IPS-18a (cell line): ENCODE measurements at regions not wholly inside any gene's neighbourhood (a gene's known extent, or its start where the extent isn't known, plus 50 kb on each side); places are given as distances from the start of the nearest gene placed in this dataset.

Experiments used
- H3K27ac ChIP-seq: one replicate; pipeline ENCODE4 v1.5.1; 2013; ENCODE audit warnings: low read length
- H3K27me3 ChIP-seq: one replicate; pipeline ENCODE4 v1.6.1; 2013; ENCODE audit warnings: mild to moderate bottlenecking, low read length; ENCODE audit not compliant: control insufficient read depth, insufficient read depth
- H3K36me3 ChIP-seq: one replicate; pipeline ENCODE4 v1.6.1; 2013; ENCODE audit warnings: low read depth, low read length; ENCODE audit not compliant: control insufficient read depth
- H3K4me1 ChIP-seq: one replicate; pipeline ENCODE4 v1.6.1; 2013; ENCODE audit warnings: low read depth, low read length; ENCODE audit not compliant: control insufficient read depth
- H3K4me3 ChIP-seq: one replicate; pipeline ENCODE4 v1.5.1; 2013; ENCODE audit warnings: low read length
- H3K9ac ChIP-seq: one replicate; pipeline ENCODE4 v1.6.1; 2013; ENCODE audit warnings: mild to moderate bottlenecking, low read length, moderate library complexity
- H3K9me3 ChIP-seq: one replicate; pipeline ENCODE4 v1.6.1; 2013; ENCODE audit warnings: low read depth, low read length; ENCODE audit not compliant: control insufficient read depth

DNA sequence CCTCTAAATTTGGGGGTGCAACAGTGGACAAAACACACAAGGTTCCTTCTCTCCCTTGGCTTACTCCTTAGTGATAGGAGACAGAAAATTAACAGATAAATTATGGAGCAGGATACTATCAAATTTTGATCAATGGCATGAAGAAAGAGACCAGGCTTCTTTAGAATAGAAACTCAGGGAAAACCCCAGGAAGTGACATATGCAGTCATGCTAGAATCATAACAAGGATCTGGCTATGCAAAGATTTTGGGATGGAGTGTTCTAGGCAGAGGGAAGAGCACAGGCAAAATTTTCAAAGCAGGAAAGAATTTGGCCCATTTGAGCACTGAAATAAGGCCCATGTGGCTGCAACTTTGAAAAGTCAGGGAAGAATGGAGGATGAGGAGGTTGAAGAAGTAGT is 182.3 kb upstream of the PLEKHG7 start:
- H3K4me3 ChIP-seq: no peak overlapping the region
- H3K27me3 ChIP-seq: no peaks in the 10 kb centered on the region
- H3K9me3 ChIP-seq: no peaks in the 10 kb centered on the region
- no peak overlapping the region for H3K27ac ChIP-seq
- no peak overlapping the region for H3K9ac ChIP-seq
- H3K36me3 ChIP-seq: no peaks in the 10 kb centered on the region
- H3K4me1 ChIP-seq: no peaks in the 10 kb centered on the region

DNA sequence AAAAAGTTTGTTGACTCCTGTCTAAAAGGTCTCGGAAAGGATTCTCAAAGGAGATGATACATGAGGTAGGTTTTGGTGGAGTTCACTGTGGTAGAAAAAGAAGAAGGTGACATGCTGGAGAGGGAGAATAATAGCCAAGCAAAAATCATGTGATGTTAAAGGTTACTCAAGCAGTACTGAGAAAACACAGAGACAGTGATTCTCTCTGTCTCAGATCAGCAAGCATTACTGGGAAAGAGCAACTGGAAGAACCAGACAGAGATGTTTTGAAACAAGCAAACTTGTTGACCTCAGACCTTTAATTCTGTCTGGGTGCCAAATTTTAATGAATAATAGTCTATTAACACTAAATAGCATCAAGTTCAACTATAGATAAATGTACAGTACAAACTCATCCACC is 183.5 kb upstream of the PLEKHG7 start:
- Histone ChIP-seq H3K27ac (no peak overlapping the region), H3K4me1 (no peaks in the 10 kb centered on the region), H3K9ac (no peak overlapping the region), H3K9me3 (no peaks in the 10 kb centered on the region), H3K27me3 (no peaks in the 10 kb centered on the region), H3K36me3 (no peaks in the 10 kb centered on the region), H3K4me3 (no peak overlapping the region)

DNA sequence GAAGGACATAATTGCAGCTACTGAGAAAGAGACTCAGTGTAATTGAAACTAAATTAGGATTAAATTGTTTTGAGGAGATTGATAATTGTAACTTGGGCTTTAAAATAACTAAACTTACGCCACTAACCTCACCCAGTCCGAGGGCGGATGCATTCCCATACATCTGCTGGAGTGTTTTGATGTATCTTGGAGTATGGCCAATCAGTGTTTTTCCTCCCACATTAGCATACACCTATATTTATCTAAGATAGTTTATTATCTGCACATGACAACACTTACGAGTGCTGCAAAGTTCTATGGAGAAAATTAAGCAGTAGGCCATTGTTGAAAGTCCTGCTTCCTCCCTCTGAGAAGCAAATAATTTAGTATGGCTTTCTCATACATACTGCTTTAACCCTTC is 184.7 kb upstream of the PLEKHG7 start:
- Histone ChIP-seq H3K9ac (no peak overlapping the region), H3K27me3 (no peaks in the 10 kb centered on the region), H3K4me1 (no peaks in the 10 kb centered on the region), H3K4me3 (no peak overlapping the region), H3K9me3 (no peaks in the 10 kb centered on the region), H3K36me3 (no peaks in the 10 kb centered on the region), H3K27ac (no peak overlapping the region)

DNA sequence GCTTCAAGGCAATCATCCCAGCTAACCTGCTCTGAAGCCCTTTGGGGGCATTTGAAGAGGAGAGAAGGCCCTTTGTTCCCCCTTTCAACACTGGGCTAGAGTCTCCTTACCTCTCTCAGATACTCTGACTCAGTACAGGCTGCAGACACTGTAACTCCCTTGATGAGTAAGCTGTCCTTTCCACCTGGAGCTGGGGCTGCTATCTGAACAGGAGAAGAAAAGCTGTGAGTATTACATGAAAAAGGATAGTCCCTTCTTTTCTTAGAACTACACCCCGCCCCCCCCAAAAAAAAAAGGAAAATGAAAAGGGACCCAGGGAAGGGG is 186.6 kb upstream of the PLEKHG7 start:
- H3K9ac ChIP-seq: no peak overlapping the region
- no peak overlapping the region for H3K4me3 ChIP-seq
- H3K4me1 ChIP-seq: no peaks in the 10 kb centered on the region
- H3K27ac ChIP-seq: no peak overlapping the region
- H3K27me3 ChIP-seq: no peaks in the 10 kb centered on the region
- no peaks in the 10 kb centered on the region for H3K36me3 ChIP-seq
- H3K9me3 ChIP-seq: no peaks in the 10 kb centered on the region

DNA sequence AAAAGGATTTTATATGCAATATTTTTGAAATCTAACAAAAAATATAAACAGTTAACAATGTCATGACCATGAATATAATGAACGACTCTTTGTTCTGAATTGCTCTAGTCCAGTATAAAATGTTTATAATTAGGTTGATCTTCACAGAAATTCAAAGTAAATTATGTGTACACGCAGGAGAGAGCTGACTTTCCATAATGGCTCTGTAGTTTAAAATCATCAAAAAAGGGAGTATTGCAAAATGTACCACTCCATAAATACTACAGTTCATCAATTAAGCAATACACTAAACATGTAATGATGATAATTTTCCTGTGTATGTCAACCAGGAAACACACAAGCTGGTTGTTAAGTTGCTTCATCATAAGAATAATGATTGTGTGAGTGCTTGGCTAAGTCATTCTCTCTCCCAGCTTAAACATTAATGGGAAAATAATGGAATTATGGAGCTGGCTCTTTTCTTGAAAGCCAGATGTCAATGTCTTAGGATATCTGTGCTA is 189.5 kb upstream of the PLEKHG7 start:
- Histone ChIP-seq H3K36me3 (no peaks in the 10 kb centered on the region), H3K27me3 (no peaks in the 10 kb centered on the region), H3K4me1 (no peaks in the 10 kb centered on the region), H3K27ac (no peak overlapping the region), H3K4me3 (no peak overlapping the region), H3K9ac (no peak overlapping the region), H3K9me3 (no peaks in the 10 kb centered on the region)

DNA sequence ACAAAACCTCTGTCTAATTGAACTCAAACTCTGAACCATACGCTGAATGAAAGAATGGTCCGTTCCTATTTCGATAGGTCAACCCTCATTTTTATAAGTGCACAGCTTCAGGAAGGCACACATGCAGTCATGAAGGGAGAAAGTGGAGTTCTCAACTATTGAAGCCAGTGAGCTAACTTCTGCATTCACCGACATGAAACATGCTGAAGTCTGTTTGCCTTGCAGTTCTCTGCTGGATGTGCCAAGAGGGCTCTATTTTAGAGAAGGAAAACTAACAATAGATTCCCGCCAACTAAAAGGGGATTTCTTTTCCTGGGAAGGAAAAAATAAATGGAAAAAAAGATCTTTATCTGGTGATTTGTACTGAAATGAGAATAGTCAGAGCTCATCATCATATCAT is 191.0 kb upstream of the PLEKHG7 start:
- Histone ChIP-seq H3K4me1 (no peaks in the 10 kb centered on the region), H3K9me3 (no peaks in the 10 kb centered on the region), H3K27ac (no peak overlapping the region), H3K36me3 (no peaks in the 10 kb centered on the region), H3K4me3 (no peak overlapping the region), H3K9ac (no peak overlapping the region), H3K27me3 (no peaks in the 10 kb centered on the region)

DNA sequence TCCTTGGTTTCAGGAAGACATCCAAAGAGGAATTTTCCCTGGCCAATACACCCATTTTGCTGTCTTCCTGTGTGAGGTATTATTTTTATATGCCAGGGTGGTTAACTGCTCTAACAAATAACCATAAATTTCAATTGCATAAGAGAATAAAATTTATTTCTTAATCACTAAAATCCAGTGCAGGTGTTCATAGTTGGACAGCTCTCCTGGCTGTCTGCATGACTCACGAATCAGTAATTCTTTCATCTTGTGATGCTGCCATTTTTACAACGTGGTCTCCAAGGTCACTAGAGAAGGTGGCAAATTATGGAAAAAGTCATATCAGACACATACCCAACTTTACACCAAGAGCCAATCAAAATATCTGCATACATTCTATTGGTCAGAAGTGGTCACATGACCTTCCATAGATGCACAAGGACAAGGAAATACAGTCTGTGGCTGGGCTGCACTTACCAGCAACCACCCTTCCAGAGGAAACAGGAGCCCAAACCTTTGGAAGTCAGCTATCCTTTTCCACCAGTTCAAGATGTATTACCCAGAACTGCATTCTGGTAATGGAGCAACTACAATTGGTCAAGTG is 193.5 kb upstream of the PLEKHG7 start:
- Histone ChIP-seq H3K27me3 (no peaks in the 10 kb centered on the region), H3K27ac (no peak overlapping the region), H3K36me3 (no peaks in the 10 kb centered on the region), H3K9me3 (no peaks in the 10 kb centered on the region), H3K9ac (no peak overlapping the region), H3K4me1 (peaks cover 15% of the 10 kb centered on the region), H3K4me3 (no peak overlapping the region)

DNA sequence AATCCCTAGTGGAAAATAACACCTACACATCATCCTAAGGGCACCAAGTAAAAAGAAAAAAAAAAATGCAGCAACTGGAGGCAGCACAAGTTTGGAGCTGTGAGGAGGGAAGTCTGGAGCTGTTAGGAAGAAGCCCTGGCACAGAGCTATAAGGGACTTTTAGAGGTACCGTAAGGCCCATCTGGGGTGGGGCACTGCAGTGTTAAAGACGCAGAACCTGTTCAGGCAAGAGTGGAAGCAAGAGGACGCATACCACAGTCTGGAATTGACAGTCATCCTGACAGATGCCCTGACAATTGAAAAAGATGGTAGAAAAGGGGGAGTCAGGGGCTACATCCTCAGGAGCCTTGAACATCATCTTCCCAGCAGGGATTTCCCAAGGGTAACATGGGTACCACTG is 195.9 kb upstream of the PLEKHG7 start:
- H3K4me3 ChIP-seq: no peak overlapping the region
- no peak overlapping the region for H3K9ac ChIP-seq
- peaks cover 16% of the 10 kb centered on the region for H3K4me1 ChIP-seq
- H3K27ac ChIP-seq: no peak overlapping the region
- H3K36me3 ChIP-seq: no peaks in the 10 kb centered on the region
- no peaks in the 10 kb centered on the region for H3K27me3 ChIP-seq
- no peaks in the 10 kb centered on the region for H3K9me3 ChIP-seq

DNA sequence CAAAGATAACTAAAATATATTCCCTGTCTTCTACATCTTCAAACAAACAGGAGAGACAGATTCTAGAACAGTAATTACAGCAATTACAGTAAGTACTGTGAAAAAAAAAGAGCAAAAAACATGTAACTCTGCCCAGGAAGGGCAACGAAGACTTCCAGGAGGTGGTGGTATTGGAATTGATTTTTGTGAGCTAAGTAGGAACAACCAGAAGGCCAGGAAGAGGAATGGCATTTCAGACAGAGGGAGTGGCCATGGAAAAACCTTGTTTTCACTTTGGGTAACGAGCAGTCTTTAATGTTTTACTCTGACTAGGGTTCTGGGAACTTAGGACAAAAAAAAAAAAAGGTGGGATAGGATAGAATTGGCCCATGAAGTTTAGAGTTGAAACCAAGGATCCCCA is 196.3 kb upstream of the PLEKHG7 start:
- Histone ChIP-seq H3K27me3 (no peaks in the 10 kb centered on the region), H3K4me1 (peaks cover 16% of the 10 kb centered on the region), H3K4me3 (no peak overlapping the region), H3K36me3 (no peaks in the 10 kb centered on the region), H3K9me3 (no peaks in the 10 kb centered on the region), H3K9ac (no peak overlapping the region), H3K27ac (no peak overlapping the region)

DNA sequence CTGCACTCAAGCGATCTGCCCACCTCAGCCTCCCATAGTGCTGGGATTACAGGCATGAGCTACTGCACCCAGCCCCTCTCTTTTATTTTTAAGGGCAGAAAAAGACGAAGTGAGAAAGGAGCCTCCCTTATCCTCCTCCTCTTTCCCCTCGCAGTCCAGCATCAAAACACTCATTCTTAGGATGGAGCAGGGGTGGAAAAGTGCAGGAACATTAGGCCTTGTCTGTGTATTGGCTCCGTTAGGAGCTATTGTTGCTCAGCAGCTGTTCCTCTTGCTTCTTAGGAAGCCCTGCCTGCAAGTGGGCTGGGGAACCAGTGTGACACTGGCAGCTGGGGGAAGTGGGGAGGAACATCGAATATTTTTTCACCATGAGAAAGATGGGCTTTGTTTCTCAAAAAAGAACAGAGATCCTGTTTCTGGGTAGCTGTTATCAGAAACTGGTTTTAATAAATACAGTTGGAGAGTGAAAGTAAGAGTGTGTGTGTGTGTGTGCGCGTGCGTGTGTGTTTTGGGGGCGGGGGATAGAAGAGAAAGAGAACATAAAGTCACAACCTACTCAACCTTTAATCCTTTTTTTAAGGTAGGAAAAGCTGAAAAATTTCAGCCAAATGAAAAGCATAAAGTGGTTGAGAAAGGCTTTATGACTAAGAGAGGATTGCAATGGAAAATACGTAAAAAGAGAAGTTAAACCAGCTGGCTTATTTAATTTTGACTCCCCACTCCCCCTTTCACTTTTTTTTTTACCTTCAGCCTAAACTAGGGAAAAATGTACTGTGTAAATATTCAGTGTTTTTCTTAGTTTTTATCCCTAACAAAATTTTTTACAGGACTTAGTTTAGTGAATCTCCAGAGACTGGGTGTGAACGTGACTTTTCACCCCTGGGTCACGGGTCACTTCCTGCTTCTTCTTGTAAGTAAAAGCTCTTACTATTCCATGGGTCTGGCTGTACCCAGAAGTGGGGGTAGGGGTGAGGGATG is 197.2 kb upstream of the PLEKHG7 start:
- Histone ChIP-seq H3K27ac (no peak overlapping the region), H3K9me3 (no peaks in the 10 kb centered on the region), H3K4me3 (no peak overlapping the region), H3K9ac (no peak overlapping the region), H3K4me1 (peaks cover 16% of the 10 kb centered on the region), H3K27me3 (no peaks in the 10 kb centered on the region), H3K36me3 (no peaks in the 10 kb centered on the region)

DNA sequence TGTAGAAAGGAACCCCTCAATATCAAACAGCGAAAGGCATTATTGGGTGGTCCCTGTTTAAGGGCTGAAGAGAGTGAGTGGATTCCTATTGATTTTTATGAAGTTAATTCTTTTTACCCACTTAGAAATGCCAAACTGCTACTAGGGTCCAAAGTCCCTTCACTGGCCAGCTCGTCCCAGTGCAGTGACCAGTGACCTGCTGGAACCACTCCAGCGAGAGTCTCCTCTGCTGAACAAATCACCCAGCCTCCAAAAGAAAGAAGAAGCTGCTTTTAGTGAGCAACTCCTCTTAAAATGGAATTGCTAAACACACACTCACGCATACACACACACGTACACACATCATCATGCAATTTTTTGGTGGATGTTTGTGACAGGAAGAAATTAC is 198.2 kb upstream of the PLEKHG7 start:
- peaks cover 16% of the 10 kb centered on the region for H3K4me1 ChIP-seq
- H3K36me3 ChIP-seq: no peaks in the 10 kb centered on the region
- no peaks in the 10 kb centered on the region for H3K27me3 ChIP-seq
- H3K27ac ChIP-seq: no peak overlapping the region
- no peak overlapping the region for H3K4me3 ChIP-seq
- H3K9me3 ChIP-seq: no peaks in the 10 kb centered on the region
- H3K9ac ChIP-seq: no peak overlapping the region
